Vagina (tissue), 2 donors: ENCODE measurements at regions not wholly inside any gene's neighbourhood (a gene's known extent, or its start where the extent isn't known, plus 50 kb on each side); places are given as distances from the start of the nearest gene placed in this dataset.

ENCODE experiments used
- POLR2A ChIP-seq, 2 donors: fragments of 450-650 bp; IDR thresholded peaks; one replicate each; pipeline ENCODE4 v1.6.1; 2017; ENCODE audit warnings: antibody characterized with exemption in 2 of 2, mild to moderate bottlenecking in 2 of 2, moderate library complexity in 2 of 2
- POLR2AphosphoS5 ChIP-seq, 2 donors: sonication (generic); formaldehyde crosslinking; IDR thresholded peaks; one replicate each; pipeline ENCODE4 v1.9.0; 2017; ENCODE audit warnings: antibody characterized with exemption in 2 of 2, mild to moderate bottlenecking in 2 of 2, low read depth in 1 of 2; ENCODE audit not compliant: insufficient read depth in 1 of 2
- TF ChIP-seq, protein P1 (sequence below), 3 experiments: fragments of 450-650 bp in 2 of 3; fragments of 200-600 bp in 1 of 3; sonication (generic) in 1 of 3; IDR thresholded peaks; one replicate each; pipeline ENCODE4 v1.5.1; 2017 to 2019; ENCODE audit warnings: antibody characterized with exemption in 3 of 3, mild to moderate bottlenecking in 2 of 3, moderate library complexity in 2 of 3

- no peak for TF ChIP-seq POLR2AphosphoS5 (IDR thresholded peaks at IDR 0.05; ENCODE audit: insufficient read depth in 1 of 2, low read depth in 1 of 2)
- no peak for TF ChIP-seq POLR2A (IDR thresholded peaks at IDR 0.05)
- TF ChIP-seq, protein P1, sequence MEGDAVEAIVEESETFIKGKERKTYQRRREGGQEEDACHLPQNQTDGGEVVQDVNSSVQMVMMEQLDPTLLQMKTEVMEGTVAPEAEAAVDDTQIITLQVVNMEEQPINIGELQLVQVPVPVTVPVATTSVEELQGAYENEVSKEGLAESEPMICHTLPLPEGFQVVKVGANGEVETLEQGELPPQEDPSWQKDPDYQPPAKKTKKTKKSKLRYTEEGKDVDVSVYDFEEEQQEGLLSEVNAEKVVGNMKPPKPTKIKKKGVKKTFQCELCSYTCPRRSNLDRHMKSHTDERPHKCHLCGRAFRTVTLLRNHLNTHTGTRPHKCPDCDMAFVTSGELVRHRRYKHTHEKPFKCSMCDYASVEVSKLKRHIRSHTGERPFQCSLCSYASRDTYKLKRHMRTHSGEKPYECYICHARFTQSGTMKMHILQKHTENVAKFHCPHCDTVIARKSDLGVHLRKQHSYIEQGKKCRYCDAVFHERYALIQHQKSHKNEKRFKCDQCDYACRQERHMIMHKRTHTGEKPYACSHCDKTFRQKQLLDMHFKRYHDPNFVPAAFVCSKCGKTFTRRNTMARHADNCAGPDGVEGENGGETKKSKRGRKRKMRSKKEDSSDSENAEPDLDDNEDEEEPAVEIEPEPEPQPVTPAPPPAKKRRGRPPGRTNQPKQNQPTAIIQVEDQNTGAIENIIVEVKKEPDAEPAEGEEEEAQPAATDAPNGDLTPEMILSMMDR (IDR thresholded peaks at IDR 0.05), result no peak
Measured at GRCh38 chr9:106092083-106092482, 397.7 kb downstream of the TMEM38B start.
